ENCODE measurements at regions not wholly inside any gene's neighbourhood (a gene's known extent, or its start where the extent isn't known, plus 50 kb on each side); places are given as distances from the start of the nearest gene placed in this dataset.

DNA sequence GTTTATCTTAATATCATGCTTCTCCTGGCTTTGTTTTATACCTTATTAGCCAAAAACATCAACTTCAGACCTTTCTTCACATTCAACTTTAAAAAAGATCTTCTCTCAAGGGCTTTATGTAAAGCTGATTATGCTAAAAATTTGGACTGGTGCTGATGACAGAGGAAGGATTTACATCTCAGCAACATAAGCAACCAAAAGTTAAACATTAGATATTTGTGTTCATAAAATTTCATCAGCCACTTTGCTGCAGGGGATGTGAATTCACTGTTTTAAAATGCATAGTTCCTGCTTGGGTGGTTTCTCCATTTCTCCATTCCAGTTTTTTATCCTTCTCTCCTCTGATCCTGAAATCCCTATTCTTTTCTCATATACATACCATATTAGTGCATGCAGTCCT lies 398.6 kb upstream of the DDI1 start:
- TF ChIP-seq EZH2phosphoT487 (IDR thresholded peaks at IDR 0.05; ENCODE audit: insufficient read depth, low read depth) (no peak), EZH2 (IDR thresholded peaks at IDR 0.05; ENCODE audit: insufficient read depth, poor library complexity, severe bottlenecking) (no peak)

All from GM23248 (cell line).